NCI-H187 treated with DMSO at 0.1 percent for 48 hours (cell line): ENCODE measurements at regions not wholly inside any gene's neighbourhood (a gene's known extent, or its start where the extent isn't known, plus 50 kb on each side); places are given as distances from the start of the nearest gene placed in this dataset.
"Not testable (repeated sequence)": the region's sequence is repeated elsewhere in the genome, so short reads cannot be mapped to it uniquely, and the experiment has no call there.

Experiments
- DNase-seq: peaks from one replicate; lab custom pipeline; 2025; lab: John Stamatoyannopoulos, UW

GRCh38 chr9:135360617-135361016, 119.0 kb upstream of the PPP1R26 start:
- no peak for DNase-seq

DNA sequence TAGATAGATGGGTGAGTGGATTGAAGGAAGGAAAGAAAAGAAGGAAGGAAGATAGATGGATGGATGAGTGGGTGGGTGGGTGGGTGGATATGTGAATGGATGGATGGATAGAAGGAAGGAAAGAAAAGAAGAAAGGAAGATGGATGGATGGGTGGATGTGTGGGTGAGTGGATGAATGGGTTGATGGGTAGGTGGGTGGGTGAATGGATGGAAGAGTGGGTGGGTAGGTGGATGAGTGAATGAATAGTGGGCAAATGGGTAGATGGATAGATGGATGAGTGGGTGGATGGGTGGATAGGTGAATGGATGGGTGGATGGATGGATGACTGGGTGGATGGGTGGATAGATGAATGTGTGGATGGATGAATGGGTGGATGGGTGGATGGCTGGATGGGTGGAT, 117.9 kb upstream of the PPP1R26 start:
- DNase-seq, result not testable (repeated sequence)

GRCh38 chr9:135363596-135363995, 116.0 kb upstream of the PPP1R26 start:
- DNase-seq, result no peak

DNA sequence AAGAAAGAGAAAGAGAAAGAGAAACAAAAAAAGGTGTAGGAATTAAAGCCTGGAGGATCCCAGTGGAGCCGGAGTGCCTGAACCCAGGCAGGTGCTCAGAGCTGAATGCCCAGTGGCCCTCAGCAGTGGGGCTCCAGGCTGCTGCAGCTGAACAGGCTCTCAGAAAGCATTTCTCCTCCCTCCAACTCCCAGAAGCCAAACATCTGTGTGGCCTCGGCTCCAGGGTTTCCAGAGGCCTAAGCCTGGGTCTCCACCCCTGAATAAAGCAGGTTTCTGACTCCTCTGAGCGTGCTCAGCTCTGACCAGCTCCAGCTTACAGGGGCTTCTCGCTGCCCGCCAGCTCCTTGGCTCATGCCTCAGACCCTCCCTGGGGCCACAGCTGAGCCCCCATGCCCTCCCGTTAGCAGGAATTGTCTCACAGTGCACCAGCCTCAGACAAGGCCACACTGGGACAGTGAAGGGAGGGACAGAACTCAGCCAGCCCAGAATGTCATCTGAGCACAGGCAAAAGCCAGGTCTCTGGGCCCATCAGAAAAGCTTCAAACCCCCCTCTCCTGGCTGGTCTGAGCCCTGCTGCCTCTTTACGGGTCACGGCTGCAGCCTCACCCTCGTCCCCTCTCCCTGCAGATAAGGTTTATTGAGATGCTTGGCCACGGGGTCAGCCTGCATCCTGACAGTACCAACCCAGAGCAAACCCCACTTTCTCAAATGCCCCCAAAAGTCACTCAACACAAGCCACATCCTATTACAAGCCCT, 114.4 kb upstream of the PPP1R26 start:
- DNase-seq, result no peak

DNA sequence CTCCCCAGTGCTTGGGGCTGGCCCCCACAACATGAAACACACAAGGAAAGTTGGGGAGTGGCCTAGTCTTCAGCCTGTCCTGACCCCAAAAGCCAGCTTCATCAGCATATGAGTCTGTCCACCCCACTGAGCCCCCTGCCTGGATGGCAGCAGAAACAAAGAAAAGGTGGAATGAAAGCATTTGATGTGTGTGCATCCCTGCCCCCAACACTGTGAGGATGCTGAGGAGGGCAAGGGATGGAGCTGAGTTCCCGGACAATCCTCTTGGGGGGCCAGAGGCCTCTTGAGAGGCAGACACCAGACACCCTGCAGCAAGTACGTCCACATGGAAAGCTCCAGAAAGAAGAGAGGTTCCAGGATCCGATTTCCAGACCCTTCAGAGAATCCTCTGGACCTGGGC, 113.5 kb upstream of the PPP1R26 start:
- DNase-seq, result no peak

DNA sequence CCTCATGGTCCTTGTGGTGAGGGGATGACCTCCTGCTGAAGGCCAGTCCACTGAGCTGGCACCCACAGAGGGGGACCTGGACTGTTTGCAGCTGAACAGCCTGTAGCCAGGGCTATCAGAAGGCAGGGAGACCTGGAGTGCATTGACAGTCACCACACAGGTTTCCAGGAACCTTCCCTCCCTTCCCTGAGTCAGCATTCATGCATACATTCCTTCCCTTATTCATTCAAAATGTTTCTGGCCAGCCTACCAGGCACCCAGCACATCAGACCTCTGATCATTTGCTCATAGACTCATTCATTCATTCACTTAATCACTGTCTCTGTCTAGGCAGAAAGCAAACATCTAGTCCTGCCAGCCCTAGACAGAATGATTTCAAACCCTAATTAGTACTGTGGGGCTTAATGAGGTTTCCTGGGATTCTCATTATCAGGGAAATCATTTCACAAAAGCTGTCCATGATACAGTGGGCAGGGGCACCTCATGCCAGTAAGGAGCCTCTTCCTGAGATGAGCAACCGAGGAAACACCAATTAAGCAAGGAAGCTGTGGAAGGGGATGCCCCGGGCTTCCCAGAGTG, 110.1 kb upstream of the PPP1R26 start:
- DNase-seq, result no peak

- DNase-seq, result no peak
Measured at GRCh38 chr9:135370411-135371375, 108.9 kb upstream of the PPP1R26 start.

DNA sequence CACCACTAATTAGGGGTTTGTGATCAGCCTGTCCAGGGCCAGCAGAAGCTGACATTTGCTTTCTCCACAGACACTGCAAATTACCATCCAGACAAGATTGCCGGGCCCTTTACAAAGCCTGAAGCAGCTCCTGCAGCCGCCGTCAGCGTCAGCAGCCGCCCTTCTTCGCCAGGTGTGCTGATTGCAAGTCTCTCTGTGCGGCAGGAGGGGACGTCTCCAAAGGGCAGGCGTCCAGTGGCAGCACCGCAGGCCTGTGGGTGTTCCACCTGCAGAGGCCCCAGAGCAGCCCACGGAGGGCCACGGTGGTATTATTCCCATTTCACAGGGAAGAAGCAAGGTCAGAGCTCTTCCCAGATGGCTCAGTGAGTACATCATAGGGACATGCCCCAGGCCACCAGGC, 108.0 kb upstream of the PPP1R26 start:
- no peak for DNase-seq

GRCh38 chr9:135372036-135372435, 107.5 kb upstream of the PPP1R26 start:
- DNase-seq, result no peak

DNA sequence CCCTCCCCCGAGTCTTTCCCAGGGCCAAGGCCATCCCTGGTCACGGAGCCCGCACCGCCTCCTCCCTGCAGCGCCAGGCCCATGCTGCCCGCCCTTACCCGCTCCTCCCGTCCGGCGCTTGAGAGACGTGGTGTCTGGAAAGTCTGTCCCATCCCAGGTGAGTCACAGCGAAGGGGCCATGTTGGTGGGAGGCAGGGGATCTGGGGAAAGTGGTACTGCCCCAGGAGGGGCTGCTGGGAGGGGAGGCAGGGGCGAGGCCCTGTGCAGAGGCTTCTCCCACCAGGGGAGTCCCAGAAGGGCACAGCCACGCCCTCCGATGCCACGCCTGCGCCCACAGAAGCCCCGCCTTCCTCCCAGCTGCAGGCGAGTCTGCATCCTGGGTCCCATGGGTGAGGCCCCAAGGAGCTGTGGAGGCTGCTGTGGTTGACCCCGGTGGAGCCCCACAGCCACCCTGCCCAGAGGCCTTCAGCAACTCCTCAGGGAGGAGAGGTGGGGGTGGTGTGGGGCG, 107.0 kb upstream of the PPP1R26 start:
- no peak for DNase-seq

DNA sequence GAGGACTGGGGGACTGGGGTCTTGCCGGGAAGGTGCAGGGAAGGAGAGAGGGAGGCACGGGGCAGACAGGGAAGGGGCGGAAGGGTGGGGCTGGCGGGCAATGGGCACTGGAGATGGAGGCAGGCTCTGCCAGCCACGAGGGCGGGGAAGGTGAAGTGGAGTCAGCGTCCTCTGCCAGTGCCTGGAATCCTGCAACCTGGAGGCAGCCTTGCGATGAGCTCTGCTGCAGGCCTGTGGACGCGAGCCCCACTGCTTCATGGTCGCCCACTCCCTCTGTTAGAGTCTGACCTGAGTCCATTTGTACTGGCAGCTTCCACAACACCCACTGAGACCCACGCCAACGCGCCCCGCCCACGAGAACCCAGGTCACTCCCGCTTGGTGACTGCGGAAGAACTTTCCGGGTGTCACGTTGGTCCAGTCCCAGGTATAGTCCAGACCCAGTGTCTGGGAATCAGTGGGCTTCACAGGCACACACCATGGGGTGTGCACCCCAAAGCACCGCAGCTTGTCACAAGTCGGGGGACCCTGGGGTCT, 106.4 kb upstream of the PPP1R26 start:
- DNase-seq, result no peak

DNA sequence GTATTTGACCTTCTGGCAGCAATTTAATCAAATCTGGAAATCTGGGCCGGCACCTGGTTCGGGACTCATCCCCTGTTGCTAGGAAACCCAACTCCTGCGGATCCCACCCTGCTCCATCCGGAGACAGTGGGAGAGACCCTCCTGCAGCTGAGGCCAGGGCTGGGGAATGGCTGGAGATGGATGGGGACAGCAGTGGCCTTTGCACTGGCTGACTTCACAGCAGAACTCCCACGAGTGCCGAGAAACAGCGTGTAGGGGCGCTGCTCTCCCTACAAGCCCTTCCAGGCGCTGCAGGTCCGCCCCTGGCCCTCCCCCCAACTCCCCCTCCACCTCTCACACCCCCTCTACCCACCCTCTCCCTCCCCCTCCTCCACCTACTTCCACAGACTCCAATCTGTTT, 105.8 kb upstream of the PPP1R26 start:
- DNase-seq, result no peak

DNA sequence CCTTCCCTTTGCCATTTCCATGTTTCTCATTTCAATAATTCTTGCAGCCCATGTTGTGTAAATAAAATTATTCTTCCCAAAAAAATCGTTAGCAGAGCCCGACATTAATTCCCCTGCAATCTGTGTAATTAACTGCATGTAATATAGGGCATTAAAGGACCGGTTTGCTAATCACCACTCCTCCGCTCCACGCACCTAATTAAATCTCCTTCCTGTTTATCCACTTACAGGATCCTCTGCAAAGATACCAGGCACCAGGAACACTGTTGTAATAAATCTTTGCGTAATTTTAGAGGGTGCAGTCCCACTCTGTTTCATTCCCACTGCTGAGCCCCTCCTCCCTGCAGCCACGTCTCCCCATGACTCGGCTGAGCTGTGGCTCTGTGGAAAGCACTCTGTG, 105.0 kb upstream of the PPP1R26 start:
- DNase-seq, result no peak

DNA sequence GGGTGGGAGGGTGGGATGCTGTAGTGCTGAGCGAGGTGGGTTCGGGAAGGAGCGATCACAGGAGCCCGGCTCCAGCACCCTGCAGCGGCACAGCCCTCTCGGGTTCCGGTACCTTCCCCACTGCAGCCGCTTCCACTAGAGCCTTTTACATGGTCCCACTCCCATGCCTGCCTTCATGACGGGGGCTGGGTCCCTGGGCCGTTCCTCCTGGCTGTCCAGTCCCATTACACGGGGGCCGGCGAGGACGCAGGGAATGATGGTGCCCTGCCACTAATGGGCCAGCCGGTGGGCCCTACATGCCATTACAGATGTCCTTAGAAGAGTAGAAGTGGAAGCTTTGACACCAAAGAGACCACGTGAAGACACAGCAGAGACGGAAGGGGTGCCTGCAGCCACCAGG, 104.6 kb upstream of the PPP1R26 start:
- no peak for DNase-seq

GRCh38 chr9:135376511-135377265, 102.9 kb upstream of the PPP1R26 start:
- DNase-seq, result no peak

DNA sequence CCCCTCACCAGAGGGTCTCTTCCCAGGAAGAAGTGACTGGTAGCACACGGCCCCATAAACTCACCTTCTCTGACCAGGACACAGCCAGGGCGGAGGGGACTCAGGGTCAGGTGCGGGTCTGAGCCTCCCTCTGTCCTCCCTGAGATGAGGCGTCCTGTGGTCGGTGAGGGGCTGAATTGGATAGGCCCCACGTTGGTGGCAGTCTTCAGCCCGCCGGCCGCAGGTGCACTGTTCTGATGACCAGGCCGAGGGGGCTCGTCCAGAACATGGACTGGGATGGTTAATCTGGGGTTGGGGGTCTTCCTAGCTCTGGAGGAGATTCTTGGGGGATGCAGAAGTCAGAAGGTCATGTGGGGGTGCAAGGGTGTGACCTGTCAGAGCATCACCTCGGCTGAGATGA, 102.2 kb upstream of the PPP1R26 start:
- DNase-seq, result no peak

DNA sequence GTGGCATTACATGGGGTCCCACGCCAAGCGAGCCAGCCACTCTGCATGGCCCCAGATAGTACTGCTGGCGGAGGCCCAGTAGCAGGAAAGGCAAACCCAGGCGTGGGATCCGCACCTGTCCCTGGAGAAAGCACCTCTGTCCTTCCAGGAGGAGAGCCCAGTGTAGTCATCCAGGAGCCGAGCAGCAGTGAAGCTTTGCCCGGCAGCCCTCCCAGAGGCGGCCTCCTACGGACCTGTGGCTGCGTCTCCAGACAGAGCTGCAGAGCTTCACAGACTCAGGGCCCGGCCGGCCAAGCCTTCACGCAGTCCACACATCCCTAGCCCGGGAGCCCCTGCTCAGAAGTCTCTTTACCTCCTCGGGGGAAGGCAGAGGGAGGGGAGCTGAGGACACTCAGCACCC, 100.8 kb upstream of the PPP1R26 start:
- DNase-seq, result no peak

- DNase-seq, result no peak
Measured at GRCh38 chr9:135379540-135380267, 99.9 kb upstream of the PPP1R26 start.

- DNase-seq, result no peak
Measured at GRCh38 chr9:135380311-135380960, 99.1 kb upstream of the PPP1R26 start.

GRCh38 chr9:135381762-135382310, 97.7 kb upstream of the PPP1R26 start:
- DNase-seq, result no peak
